ENCODE measurements at regions not wholly inside any gene's neighbourhood (a gene's known extent, or its start where the extent isn't known, plus 50 kb on each side); places are given as distances from the start of the nearest gene placed in this dataset.

DNA sequence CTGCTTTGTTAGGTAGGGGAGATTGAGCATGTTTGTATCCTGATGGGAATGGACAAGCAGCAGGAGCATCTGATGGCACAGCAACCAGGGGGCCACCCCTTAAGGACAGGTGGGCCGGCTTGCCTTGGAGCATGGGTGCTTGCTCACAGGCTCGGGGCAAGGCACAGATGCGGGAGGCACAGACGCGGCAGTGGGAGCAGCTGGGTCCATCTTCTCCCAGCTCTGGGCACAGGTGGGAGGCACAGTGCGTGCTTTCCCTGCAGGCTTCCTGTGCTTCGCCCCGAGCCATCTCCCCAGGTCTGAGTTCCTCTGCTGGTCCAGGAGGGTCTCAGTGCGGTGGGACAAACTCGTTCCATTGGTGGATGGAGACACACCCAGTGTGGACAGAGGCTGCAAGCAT, 73.6 kb upstream of the BHLHE23 start:
- Histone ChIP-seq H3K9ac (ENCODE audit: low read depth in 1 of 2, low read length in 2 of 2) (no peak overlapping the region), H3K9me3 (ENCODE audit: control insufficient read depth in 4 of 4, low read length in 3 of 4) (peaks cover 0 to 11% (median 8%) of the 10 kb centered on the region in 4 donors), H3K4me3 (ENCODE audit: low read depth in 1 of 3, low read length in 3 of 3) (no peak overlapping the region), H3K27ac (ENCODE audit: low read depth in 1 of 2, low read length in 2 of 2) (no peak overlapping the region), H3K36me3 (ENCODE audit: control insufficient read depth in 4 of 4, insufficient read depth in 3 of 4, low read depth in 1 of 4, low read length in 3 of 4) (no peaks in the 10 kb centered on the region), H3K4me1 (ENCODE audit: control insufficient read depth in 4 of 4, insufficient read depth in 4 of 4, low read length in 3 of 4) (no peaks in the 10 kb centered on the region), H3K27me3 (ENCODE audit: control insufficient read depth in 4 of 4, insufficient read depth in 4 of 4, low read length in 3 of 4) (peaks cover 0 to 3% (median 2%) of the 10 kb centered on the region in 4 donors)
- WGBS: 80% methylated on average over 10 of the region's 10 CpGs
- TF ChIP-seq HNF4A (conservative IDR thresholded peaks at IDR 0.05) (no peak), FOXA1 (IDR thresholded peaks at IDR 0.05) (no peak), HNF4G (IDR thresholded peaks at IDR 0.05) (no peak), RXRA (IDR thresholded peaks at IDR 0.05) (no peak), TAF1 (conservative IDR thresholded peaks at IDR 0.05) (no peak), EGR1 (IDR thresholded peaks at IDR 0.05; ENCODE audit: low read depth in 2 of 2) (no peak), GABPA (IDR thresholded peaks at IDR 0.05 in 1 of 2, conservative IDR thresholded peaks at IDR 0.05 in 1 of 2) (no peak), JUND (IDR thresholded peaks at IDR 0.05) (no peak), SP1 (IDR thresholded peaks at IDR 0.05) (no peak), FOXA2 (IDR thresholded peaks at IDR 0.05) (no peak), NR2F2 (IDR thresholded peaks at IDR 0.05) (no peak), RAD21 (IDR thresholded peaks at IDR 0.05) (no peak), YY1 (IDR thresholded peaks at IDR 0.05) (no peak)
- TF ChIP-seq, protein P1, sequence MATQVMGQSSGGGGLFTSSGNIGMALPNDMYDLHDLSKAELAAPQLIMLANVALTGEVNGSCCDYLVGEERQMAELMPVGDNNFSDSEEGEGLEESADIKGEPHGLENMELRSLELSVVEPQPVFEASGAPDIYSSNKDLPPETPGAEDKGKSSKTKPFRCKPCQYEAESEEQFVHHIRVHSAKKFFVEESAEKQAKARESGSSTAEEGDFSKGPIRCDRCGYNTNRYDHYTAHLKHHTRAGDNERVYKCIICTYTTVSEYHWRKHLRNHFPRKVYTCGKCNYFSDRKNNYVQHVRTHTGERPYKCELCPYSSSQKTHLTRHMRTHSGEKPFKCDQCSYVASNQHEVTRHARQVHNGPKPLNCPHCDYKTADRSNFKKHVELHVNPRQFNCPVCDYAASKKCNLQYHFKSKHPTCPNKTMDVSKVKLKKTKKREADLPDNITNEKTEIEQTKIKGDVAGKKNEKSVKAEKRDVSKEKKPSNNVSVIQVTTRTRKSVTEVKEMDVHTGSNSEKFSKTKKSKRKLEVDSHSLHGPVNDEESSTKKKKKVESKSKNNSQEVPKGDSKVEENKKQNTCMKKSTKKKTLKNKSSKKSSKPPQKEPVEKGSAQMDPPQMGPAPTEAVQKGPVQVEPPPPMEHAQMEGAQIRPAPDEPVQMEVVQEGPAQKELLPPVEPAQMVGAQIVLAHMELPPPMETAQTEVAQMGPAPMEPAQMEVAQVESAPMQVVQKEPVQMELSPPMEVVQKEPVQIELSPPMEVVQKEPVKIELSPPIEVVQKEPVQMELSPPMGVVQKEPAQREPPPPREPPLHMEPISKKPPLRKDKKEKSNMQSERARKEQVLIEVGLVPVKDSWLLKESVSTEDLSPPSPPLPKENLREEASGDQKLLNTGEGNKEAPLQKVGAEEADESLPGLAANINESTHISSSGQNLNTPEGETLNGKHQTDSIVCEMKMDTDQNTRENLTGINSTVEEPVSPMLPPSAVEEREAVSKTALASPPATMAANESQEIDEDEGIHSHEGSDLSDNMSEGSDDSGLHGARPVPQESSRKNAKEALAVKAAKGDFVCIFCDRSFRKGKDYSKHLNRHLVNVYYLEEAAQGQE (IDR thresholded peaks at IDR 0.05): no peak
- TF ChIP-seq, protein P2, sequence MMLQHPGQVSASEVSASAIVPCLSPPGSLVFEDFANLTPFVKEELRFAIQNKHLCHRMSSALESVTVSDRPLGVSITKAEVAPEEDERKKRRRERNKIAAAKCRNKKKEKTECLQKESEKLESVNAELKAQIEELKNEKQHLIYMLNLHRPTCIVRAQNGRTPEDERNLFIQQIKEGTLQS (IDR thresholded peaks at IDR 0.05): no peak
- TF ChIP-seq, protein P3, sequence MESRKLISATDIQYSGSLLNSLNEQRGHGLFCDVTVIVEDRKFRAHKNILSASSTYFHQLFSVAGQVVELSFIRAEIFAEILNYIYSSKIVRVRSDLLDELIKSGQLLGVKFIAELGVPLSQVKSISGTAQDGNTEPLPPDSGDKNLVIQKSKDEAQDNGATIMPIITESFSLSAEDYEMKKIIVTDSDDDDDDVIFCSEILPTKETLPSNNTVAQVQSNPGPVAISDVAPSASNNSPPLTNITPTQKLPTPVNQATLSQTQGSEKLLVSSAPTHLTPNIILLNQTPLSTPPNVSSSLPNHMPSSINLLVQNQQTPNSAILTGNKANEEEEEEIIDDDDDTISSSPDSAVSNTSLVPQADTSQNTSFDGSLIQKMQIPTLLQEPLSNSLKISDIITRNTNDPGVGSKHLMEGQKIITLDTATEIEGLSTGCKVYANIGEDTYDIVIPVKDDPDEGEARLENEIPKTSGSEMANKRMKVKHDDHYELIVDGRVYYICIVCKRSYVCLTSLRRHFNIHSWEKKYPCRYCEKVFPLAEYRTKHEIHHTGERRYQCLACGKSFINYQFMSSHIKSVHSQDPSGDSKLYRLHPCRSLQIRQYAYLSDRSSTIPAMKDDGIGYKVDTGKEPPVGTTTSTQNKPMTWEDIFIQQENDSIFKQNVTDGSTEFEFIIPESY (IDR thresholded peaks at IDR 0.05): no peak
- TF ChIP-seq, protein P4, sequence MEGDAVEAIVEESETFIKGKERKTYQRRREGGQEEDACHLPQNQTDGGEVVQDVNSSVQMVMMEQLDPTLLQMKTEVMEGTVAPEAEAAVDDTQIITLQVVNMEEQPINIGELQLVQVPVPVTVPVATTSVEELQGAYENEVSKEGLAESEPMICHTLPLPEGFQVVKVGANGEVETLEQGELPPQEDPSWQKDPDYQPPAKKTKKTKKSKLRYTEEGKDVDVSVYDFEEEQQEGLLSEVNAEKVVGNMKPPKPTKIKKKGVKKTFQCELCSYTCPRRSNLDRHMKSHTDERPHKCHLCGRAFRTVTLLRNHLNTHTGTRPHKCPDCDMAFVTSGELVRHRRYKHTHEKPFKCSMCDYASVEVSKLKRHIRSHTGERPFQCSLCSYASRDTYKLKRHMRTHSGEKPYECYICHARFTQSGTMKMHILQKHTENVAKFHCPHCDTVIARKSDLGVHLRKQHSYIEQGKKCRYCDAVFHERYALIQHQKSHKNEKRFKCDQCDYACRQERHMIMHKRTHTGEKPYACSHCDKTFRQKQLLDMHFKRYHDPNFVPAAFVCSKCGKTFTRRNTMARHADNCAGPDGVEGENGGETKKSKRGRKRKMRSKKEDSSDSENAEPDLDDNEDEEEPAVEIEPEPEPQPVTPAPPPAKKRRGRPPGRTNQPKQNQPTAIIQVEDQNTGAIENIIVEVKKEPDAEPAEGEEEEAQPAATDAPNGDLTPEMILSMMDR (IDR thresholded peaks at IDR 0.05; ENCODE audit: low read depth, low read length, missing input control): no peak
- TF ChIP-seq, protein P5, sequence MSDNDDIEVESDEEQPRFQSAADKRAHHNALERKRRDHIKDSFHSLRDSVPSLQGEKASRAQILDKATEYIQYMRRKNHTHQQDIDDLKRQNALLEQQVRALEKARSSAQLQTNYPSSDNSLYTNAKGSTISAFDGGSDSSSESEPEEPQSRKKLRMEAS (IDR thresholded peaks at IDR 0.05): no peak
- no peak for DNase-seq (ENCODE audit: low spot score)
